ENCODE measurements at regions not wholly inside any gene's neighbourhood (a gene's known extent, or its start where the extent isn't known, plus 50 kb on each side); places are given as distances from the start of the nearest gene placed in this dataset.

GRCh38 chr13:108477376-108477775 is 152.0 kb upstream of the MYO16 start:
- no peak for TF ChIP-seq EP300 (IDR thresholded peaks at IDR 0.05; ENCODE audit: low read depth)
- TF ChIP-seq CTCF (IDR thresholded peaks at IDR 0.05) = no peak
- no peak for TF ChIP-seq POLR2A (IDR thresholded peaks at IDR 0.05)
- no peak for TF ChIP-seq POLR2AphosphoS5 (IDR thresholded peaks at IDR 0.05)
